SK-N-MC (cell line): ENCODE measurements at regions not wholly inside any gene's neighbourhood (a gene's known extent, or its start where the extent isn't known, plus 50 kb on each side); places are given as distances from the start of the nearest gene placed in this dataset.

Experiments
- EZH2 ChIP-seq: fragments of 200-600 bp; sonication (generic); IDR thresholded peaks from one replicate; pipeline ENCODE4 v1.6.1; 2017; ENCODE audit warnings: antibody characterized with exemption
- POLR2AphosphoS5 ChIP-seq: IDR thresholded peaks from 2 replicates; pipeline ENCODE4 v1.6.1; 2012; ENCODE audit warnings: mild to moderate bottlenecking, low read depth, low read length, borderline replicate concordance

DNA sequence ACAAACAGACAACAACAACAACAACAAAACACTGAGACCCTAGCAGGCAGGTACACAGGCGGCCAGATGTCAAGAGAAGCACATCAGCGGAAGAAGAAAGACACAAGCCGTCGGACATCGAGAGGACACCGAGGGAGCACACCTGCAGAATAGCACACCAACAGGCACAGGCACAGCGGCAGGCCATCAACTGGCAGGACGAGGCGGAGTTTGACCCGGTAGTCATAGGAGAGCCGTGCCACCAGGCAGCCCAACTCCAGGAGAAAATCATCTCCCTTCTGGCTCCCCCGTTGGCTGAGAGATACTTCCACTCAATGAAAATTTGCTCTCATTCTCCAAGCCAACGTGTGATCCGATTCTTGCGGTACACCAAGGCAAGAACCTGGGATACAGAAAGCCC, 352.1 kb upstream of the IZUMO3 start:
- TF ChIP-seq EZH2 (no peak), POLR2AphosphoS5 (no peak)
